ENCODE measurements at regions not wholly inside any gene's neighbourhood (a gene's known extent, or its start where the extent isn't known, plus 50 kb on each side); places are given as distances from the start of the nearest gene placed in this dataset.

GRCh38 chr14:84575681-84576080 lies 954.3 kb upstream of the FLRT2 start:
- Histone ChIP-seq H3K36me3 (no peaks in the 10 kb centered on the region), H3K4me3 (no peak overlapping the region), H3K27me3 (ENCODE audit: low read depth) (no peaks in the 10 kb centered on the region), H3K9me3 (no peaks in the 10 kb centered on the region), H3K27ac (no peak overlapping the region), H3K4me1 (no peaks in the 10 kb centered on the region)
- ATAC-seq: no peak
- DNase-seq: no peak
- TF ChIP-seq CTCF (IDR thresholded peaks at IDR 0.05): no peak
- intact Hi-C loops (cut with DNase I): no loop called here

DNA sequence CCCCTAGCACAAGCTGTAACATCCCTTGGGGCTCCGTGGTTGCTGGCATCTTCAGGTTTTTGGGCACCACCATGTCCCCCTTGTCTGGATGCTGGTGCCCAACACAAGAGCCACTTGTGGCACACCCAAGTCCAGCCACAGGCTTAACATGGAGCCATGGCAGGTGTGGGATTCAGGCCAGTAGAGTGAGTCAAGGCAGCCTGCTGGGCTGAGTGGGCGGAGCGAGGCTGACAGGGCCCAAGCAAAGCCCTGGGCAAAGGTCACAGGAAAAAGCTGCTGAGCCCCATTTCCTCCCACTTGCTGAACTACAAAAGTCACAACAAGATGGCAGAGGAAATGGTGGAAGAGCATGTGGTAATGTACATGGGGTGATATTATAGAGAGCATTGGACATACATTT lies 950.7 kb upstream of the FLRT2 start:
- H3K4me1 ChIP-seq: no peaks in the 10 kb centered on the region
- H3K9me3 ChIP-seq: no peaks in the 10 kb centered on the region
- H3K36me3 ChIP-seq: no peaks in the 10 kb centered on the region
- H3K27ac ChIP-seq: no peak overlapping the region
- ATAC-seq (no peak), DNase-seq (no peak)
- H3K4me3 ChIP-seq: no peak overlapping the region
- no peak for TF ChIP-seq CTCF (IDR thresholded peaks at IDR 0.05)
- intact Hi-C loops (cut with DNase I): no loop called here
- H3K27me3 ChIP-seq (ENCODE audit: low read depth): no peaks in the 10 kb centered on the region

DNA sequence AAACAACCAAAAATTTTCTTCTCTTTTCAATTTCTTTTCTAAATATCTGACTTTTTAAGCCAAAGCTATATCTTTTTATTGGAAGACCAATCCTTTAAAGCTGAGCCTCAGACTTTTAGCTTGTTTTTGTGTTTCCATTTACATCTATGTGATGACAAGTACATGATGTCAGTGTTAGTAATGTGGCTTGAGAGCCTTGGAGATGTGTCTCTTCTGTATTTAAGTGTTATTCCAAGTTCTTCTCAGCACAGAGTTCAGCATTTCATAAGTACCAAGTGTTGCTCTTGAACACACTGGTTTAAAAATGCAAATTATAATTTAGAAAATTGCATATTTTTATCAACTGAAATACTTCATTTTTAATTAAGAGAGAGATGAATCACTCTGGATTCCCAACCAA lies 948.9 kb upstream of the FLRT2 start:
- no peaks in the 10 kb centered on the region for H3K9me3 ChIP-seq
- H3K4me3 ChIP-seq: no peak overlapping the region
- no peaks in the 10 kb centered on the region for H3K36me3 ChIP-seq
- DNase-seq: no peak
- ATAC-seq: no peak
- TF ChIP-seq CTCF (IDR thresholded peaks at IDR 0.05): no peak
- H3K4me1 ChIP-seq: no peaks in the 10 kb centered on the region
- H3K27ac ChIP-seq: no peak overlapping the region
- no peaks in the 10 kb centered on the region for H3K27me3 ChIP-seq (ENCODE audit: low read depth)
- intact Hi-C loops (cut with DNase I): no loop called here

- intact Hi-C loops (cut with DNase I): no loop called here
- Histone ChIP-seq H3K9me3 (no peaks in the 10 kb centered on the region), H3K4me3 (no peak overlapping the region), H3K36me3 (no peaks in the 10 kb centered on the region), H3K27me3 (ENCODE audit: low read depth) (no peaks in the 10 kb centered on the region), H3K4me1 (no peaks in the 10 kb centered on the region), H3K27ac (no peak overlapping the region)
- no peak for TF ChIP-seq CTCF (IDR thresholded peaks at IDR 0.05)
- ATAC-seq (no peak), DNase-seq (no peak)
Observed at GRCh38 chr14:84584511-84584910, 945.4 kb upstream of the FLRT2 start.

DNA sequence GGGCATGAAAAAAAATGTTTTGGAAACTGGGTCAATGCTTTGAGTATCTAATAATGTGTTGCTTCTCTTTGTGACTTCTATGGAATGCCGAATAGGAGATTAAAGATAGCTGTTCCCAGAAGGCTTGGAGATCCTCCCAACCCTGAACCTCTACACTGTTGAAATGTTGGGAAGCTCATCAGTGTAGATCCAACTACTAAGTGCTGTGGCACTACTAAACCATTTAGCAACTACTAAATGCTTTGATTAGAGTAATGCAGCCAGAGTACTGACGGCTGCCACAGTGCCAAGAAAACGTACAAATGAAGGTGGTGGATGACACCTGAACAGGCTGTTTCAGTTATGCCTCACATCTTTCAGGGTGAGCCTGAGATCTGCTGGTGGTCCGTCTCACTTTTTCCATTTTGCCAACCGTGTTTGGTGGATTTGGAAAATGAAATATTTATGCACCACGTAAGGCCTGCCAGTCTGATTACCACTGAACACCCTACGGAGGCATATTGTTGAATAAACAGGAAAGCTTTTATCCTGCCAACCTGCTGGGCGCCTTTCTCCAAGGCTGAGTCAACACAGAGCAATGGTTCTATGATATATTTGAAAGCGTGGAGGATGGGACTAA lies 938.0 kb upstream of the FLRT2 start:
- Histone ChIP-seq H3K27ac (no peak overlapping the region), H3K36me3 (no peaks in the 10 kb centered on the region), H3K27me3 (ENCODE audit: low read depth) (no peaks in the 10 kb centered on the region), H3K4me3 (no peak overlapping the region), H3K9me3 (no peaks in the 10 kb centered on the region), H3K4me1 (no peaks in the 10 kb centered on the region)
- TF ChIP-seq CTCF (IDR thresholded peaks at IDR 0.05): no peak
- intact Hi-C loops (cut with DNase I): no loop called here
- DNase-seq (no peak), ATAC-seq (no peak)

GRCh38 chr14:84592770-84593169 lies 937.2 kb upstream of the FLRT2 start:
- TF ChIP-seq CTCF (IDR thresholded peaks at IDR 0.05): no peak
- Histone ChIP-seq H3K36me3 (no peaks in the 10 kb centered on the region), H3K27ac (no peak overlapping the region), H3K4me1 (no peaks in the 10 kb centered on the region), H3K9me3 (no peaks in the 10 kb centered on the region), H3K4me3 (no peak overlapping the region), H3K27me3 (ENCODE audit: low read depth) (no peaks in the 10 kb centered on the region)
- intact Hi-C loops (cut with DNase I): no loop called here
- no peak for ATAC-seq
- no peak for DNase-seq
